ENCODE measurements at regions not wholly inside any gene's neighbourhood (a gene's known extent, or its start where the extent isn't known, plus 50 kb on each side); places are given as distances from the start of the nearest gene placed in this dataset.

GRCh38 chr11:128216198-128216597 lies 371.2 kb downstream of the ETS1 start:
- ATAC-seq = no peak

- ATAC-seq = no peak
Measured at GRCh38 chr11:128215238-128215882, 372.0 kb downstream of the ETS1 start.

- no peak for ATAC-seq
Measured at GRCh38 chr11:128214263-128214662, 373.1 kb downstream of the ETS1 start.

GRCh38 chr11:128213461-128213860 lies 373.9 kb downstream of the ETS1 start:
- no peak for ATAC-seq

- no peak for ATAC-seq
Measured at GRCh38 chr11:128212324-128212723, 375.0 kb downstream of the ETS1 start.

- no peak for ATAC-seq
Measured at GRCh38 chr11:128210148-128210940, 377.0 kb downstream of the ETS1 start.

GRCh38 chr11:128209138-128209435 lies 378.3 kb downstream of the ETS1 start:
- ATAC-seq = no peak

GRCh38 chr11:128208329-128209137 lies 378.8 kb downstream of the ETS1 start:
- ATAC-seq = no peak

- ATAC-seq = no peak
Measured at GRCh38 chr11:128207861-128208321, 379.5 kb downstream of the ETS1 start.

- ATAC-seq = no peak
Measured at GRCh38 chr11:128206461-128206860, 380.9 kb downstream of the ETS1 start.

- ATAC-seq = no peak
Measured at GRCh38 chr11:128205796-128206195, 381.6 kb downstream of the ETS1 start.

- ATAC-seq = no peak
Measured at GRCh38 chr11:128204898-128205297, 382.5 kb downstream of the ETS1 start.

- no peak for ATAC-seq
Measured at GRCh38 chr11:128201801-128202200, 385.6 kb downstream of the ETS1 start.

GRCh38 chr11:128201009-128201408 lies 386.3 kb downstream of the ETS1 start:
- peak in 1 of 2 donors; percentile 53 for ATAC-seq

- ATAC-seq = no peak
Measured at GRCh38 chr11:128200467-128200866, 386.9 kb downstream of the ETS1 start.

- ATAC-seq = no peak
Measured at GRCh38 chr11:128198216-128198772, 389.1 kb downstream of the ETS1 start.

GRCh38 chr11:128196235-128196634 lies 391.1 kb downstream of the ETS1 start:
- ATAC-seq = no peak

GRCh38 chr11:128195756-128196155 lies 391.6 kb downstream of the ETS1 start:
- ATAC-seq = no peak

- peak; percentile 48 for ATAC-seq
Measured at GRCh38 chr11:128195057-128195751, 392.2 kb downstream of the ETS1 start.

GRCh38 chr11:128194216-128194615 lies 393.1 kb downstream of the ETS1 start:
- ATAC-seq = no peak

- ATAC-seq = no peak
Measured at GRCh38 chr11:128193615-128194014, 393.7 kb downstream of the ETS1 start.

GRCh38 chr11:128190312-128190711 lies 397.0 kb downstream of the ETS1 start:
- ATAC-seq = no peak

GRCh38 chr11:128189823-128190222 lies 397.5 kb downstream of the ETS1 start:
- ATAC-seq = no peak
